ENCODE measurements at regions not wholly inside any gene's neighbourhood (a gene's known extent, or its start where the extent isn't known, plus 50 kb on each side); places are given as distances from the start of the nearest gene placed in this dataset.

- TF ChIP-seq CTCF (IDR thresholded peaks at IDR 0.05) (no peak), POLR2A (IDR thresholded peaks at IDR 0.05) (no peak)
Measured at GRCh38 chr22:23519442-23520157, 60.5 kb downstream of the IGLL1 start.

All from heart left ventricle (tissue), 13 donors.